ENCODE measurements at regions not wholly inside any gene's neighbourhood (a gene's known extent, or its start where the extent isn't known, plus 50 kb on each side); places are given as distances from the start of the nearest gene placed in this dataset.
"Not testable (repeated sequence)": the region's sequence is repeated elsewhere in the genome, so short reads cannot be mapped to it uniquely, and the experiment has no call there.

DNA sequence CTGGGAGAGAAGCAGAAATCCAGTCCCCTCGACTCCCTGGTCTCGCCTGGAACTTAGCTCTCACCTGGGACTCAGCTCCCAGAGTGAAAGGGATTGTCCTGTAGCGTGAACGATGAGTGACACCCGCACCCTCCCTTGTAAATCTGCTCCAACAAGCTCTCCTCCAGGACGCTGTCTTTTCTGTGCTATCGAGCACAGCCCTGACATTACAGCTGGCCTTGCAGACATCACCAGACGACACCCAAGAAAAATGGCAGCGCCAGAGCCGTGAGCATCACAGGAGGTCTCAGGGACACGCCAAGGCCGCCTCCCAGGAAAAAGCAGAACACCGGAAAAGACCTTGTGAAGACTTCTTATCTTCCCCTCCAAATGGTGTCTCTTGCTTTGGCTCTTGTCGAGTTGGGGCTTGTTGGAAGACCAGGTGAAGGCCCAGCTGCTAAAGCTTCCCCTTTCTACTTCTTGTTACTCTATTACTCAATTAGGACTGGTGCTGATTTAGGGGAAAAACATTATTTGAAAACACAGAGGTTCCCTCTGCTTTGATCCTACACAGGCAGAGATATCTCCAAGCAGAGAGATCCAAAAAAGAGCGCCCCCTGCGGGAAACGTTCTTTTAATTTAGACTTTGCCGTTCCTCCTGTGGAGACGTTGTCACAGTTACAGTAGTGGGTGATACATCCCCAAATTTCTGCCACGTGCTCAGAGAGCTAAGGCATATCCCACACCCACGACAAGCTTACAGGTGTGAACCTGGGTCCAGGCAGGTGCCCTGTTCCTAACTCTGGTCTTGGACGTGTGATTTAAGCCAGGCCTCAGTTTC, 127.2 kb downstream of the ATP6V0E2 start:
- TF ChIP-seq RARB (CRISPR knock-in tag; IDR thresholded peaks at IDR 0.05); RNF2 (IDR thresholded peaks at IDR 0.05; ENCODE audit: borderline replicate concordance, low read depth); POLR2A (IDR thresholded peaks at IDR 0.05; ENCODE audit: low read length); CEBPB (IDR thresholded peaks at IDR 0.05); RAD21 (conservative IDR thresholded peaks at IDR 0.05 in 1 of 2, IDR thresholded peaks at IDR 0.05 in 1 of 2); CHD2 (IDR thresholded peaks at IDR 0.05; ENCODE audit: low read length, partially characterized antibody): not testable (repeated sequence)
- TF ChIP-seq, protein P1, sequence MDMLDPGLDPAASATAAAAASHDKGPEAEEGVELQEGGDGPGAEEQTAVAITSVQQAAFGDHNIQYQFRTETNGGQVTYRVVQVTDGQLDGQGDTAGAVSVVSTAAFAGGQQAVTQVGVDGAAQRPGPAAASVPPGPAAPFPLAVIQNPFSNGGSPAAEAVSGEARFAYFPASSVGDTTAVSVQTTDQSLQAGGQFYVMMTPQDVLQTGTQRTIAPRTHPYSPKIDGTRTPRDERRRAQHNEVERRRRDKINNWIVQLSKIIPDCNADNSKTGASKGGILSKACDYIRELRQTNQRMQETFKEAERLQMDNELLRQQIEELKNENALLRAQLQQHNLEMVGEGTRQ (IDR thresholded peaks at IDR 0.05): not testable (repeated sequence)
- TF ChIP-seq, protein P2, sequence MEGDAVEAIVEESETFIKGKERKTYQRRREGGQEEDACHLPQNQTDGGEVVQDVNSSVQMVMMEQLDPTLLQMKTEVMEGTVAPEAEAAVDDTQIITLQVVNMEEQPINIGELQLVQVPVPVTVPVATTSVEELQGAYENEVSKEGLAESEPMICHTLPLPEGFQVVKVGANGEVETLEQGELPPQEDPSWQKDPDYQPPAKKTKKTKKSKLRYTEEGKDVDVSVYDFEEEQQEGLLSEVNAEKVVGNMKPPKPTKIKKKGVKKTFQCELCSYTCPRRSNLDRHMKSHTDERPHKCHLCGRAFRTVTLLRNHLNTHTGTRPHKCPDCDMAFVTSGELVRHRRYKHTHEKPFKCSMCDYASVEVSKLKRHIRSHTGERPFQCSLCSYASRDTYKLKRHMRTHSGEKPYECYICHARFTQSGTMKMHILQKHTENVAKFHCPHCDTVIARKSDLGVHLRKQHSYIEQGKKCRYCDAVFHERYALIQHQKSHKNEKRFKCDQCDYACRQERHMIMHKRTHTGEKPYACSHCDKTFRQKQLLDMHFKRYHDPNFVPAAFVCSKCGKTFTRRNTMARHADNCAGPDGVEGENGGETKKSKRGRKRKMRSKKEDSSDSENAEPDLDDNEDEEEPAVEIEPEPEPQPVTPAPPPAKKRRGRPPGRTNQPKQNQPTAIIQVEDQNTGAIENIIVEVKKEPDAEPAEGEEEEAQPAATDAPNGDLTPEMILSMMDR (IDR thresholded peaks at IDR 0.05): not testable (repeated sequence)

All from A549 (cell line).